Loucy (cell line): ENCODE measurements at regions not wholly inside any gene's neighbourhood (a gene's known extent, or its start where the extent isn't known, plus 50 kb on each side); places are given as distances from the start of the nearest gene placed in this dataset.

Experiments used
- EZH2phosphoT487 ChIP-seq: fragments of 200-600 bp; IDR thresholded peaks from 2 replicates; pipeline ENCODE4 v1.6.1; 2018; ENCODE audit warnings: antibody characterized with exemption, mild to moderate bottlenecking, moderate library complexity, borderline replicate concordance
- TF ChIP-seq, protein P1 (sequence below): fragments of 200-600 bp; sonication (generic); conservative IDR thresholded peaks from 2 replicates; pipeline ENCODE4 v1.5.1; 2014; ENCODE audit warnings: mild to moderate bottlenecking, antibody characterized with exemption, low read length

- TF ChIP-seq, protein P1, sequence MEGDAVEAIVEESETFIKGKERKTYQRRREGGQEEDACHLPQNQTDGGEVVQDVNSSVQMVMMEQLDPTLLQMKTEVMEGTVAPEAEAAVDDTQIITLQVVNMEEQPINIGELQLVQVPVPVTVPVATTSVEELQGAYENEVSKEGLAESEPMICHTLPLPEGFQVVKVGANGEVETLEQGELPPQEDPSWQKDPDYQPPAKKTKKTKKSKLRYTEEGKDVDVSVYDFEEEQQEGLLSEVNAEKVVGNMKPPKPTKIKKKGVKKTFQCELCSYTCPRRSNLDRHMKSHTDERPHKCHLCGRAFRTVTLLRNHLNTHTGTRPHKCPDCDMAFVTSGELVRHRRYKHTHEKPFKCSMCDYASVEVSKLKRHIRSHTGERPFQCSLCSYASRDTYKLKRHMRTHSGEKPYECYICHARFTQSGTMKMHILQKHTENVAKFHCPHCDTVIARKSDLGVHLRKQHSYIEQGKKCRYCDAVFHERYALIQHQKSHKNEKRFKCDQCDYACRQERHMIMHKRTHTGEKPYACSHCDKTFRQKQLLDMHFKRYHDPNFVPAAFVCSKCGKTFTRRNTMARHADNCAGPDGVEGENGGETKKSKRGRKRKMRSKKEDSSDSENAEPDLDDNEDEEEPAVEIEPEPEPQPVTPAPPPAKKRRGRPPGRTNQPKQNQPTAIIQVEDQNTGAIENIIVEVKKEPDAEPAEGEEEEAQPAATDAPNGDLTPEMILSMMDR, result no peak
- TF ChIP-seq EZH2phosphoT487, result no peak
Observed at GRCh38 chr1:10862743-10863335, 66.4 kb upstream of the CASZ1 start.
